ENCODE measurements at regions not wholly inside any gene's neighbourhood (a gene's known extent, or its start where the extent isn't known, plus 50 kb on each side); places are given as distances from the start of the nearest gene placed in this dataset.
A peak's percentile ranks its signal among the peaks of the same experiment; 100 is the strongest.

- no peaks in the 10 kb centered on the region for H3K27me3 Mint-ChIP-seq (ENCODE audit: insufficient read depth, low read depth, poor library complexity)
- no peaks in the 10 kb centered on the region for H4K20me1 ChIP-seq (replicated peaks; ENCODE audit: insufficient read depth)
- H3K36me3 ChIP-seq (ENCODE audit: insufficient read depth): no peaks in the 10 kb centered on the region
- no peak for ATAC-seq
- no peak overlapping the region for H3K27ac Mint-ChIP-seq
- no peak for TF ChIP-seq NANOG (IDR thresholded peaks at IDR 0.05; ENCODE audit: borderline replicate concordance)
- TF ChIP-seq JUNB (IDR thresholded peaks at IDR 0.05; ENCODE audit: unreplicated experiment): no peak
- no peak for TF ChIP-seq STAT1 (IDR thresholded peaks at IDR 0.05; ENCODE audit: unreplicated experiment)
- no peak for TF ChIP-seq REST (IDR thresholded peaks at IDR 0.05; ENCODE audit: unreplicated experiment)
- TF ChIP-seq EZH2phosphoT487 (IDR thresholded peaks at IDR 0.05; ENCODE audit: unreplicated experiment): no peak
- TF ChIP-seq POLR2AphosphoS5 (IDR thresholded peaks at IDR 0.05; ENCODE audit: low read depth): no peak
- no peak for TF ChIP-seq EZH2 (IDR thresholded peaks at IDR 0.05; ENCODE audit: low read depth, unreplicated experiment)
- TF ChIP-seq ZNF462 (CRISPR knock-in tag; IDR thresholded peaks at IDR 0.05): no peak
- TF ChIP-seq ETS1 (IDR thresholded peaks at IDR 0.05): no peak
- TF ChIP-seq ZNF331 (CRISPR knock-in tag; IDR thresholded peaks at IDR 0.05; ENCODE audit: low read depth): no peak
- TF ChIP-seq CREB1 (CRISPR knock-in tag; IDR thresholded peaks at IDR 0.05; ENCODE audit: low read depth): no peak
- TF ChIP-seq CTCF (conservative IDR thresholded peaks at IDR 0.05; ENCODE audit: low read depth in 2 of 2): no peak
- no peak for TF ChIP-seq ZNF114 (CRISPR knock-in tag; IDR thresholded peaks at IDR 0.05)
- no peaks in the 10 kb centered on the region for H3K27me3 ChIP-seq (ENCODE audit: insufficient read depth)
- no peaks in the 10 kb centered on the region for H3F3A ChIP-seq (replicated peaks; ENCODE audit: low read depth)
- H3K79me2 ChIP-seq (replicated peaks; ENCODE audit: insufficient read depth): no peaks in the 10 kb centered on the region
- H2AFZ ChIP-seq: no peak overlapping the region
- H3K9me2 ChIP-seq (ENCODE audit: insufficient read depth): no peaks in the 10 kb centered on the region
- peak overlapping the region; percentile 6; the same call in 1 of the 2 replicates for H3K27ac ChIP-seq (ENCODE audit: low read depth)
- H3K36me3 Mint-ChIP-seq (ENCODE audit: low read depth): no peaks in the 10 kb centered on the region
- no peak overlapping the region for H3K4me3 ChIP-seq
- no peak overlapping the region for H3K4me2 ChIP-seq
- peaks cover 3% of the 10 kb centered on the region; the same call in 2 of the 3 replicates for H3K9me3 Mint-ChIP-seq
- peaks cover 23% of the 10 kb centered on the region for H3K4me1 Mint-ChIP-seq
- no peak for DNase-seq (ENCODE audit: low spot score)
- no peak overlapping the region for H3K4me3 Mint-ChIP-seq
- H3K4me1 ChIP-seq (ENCODE audit: insufficient read depth): peaks cover 39% of the 10 kb centered on the region
These were observed 306.5 kb upstream of the GULP1 start for GRCh38 chr2:187985195-187985594.
